ENCODE measurements at regions not wholly inside any gene's neighbourhood (a gene's known extent, or its start where the extent isn't known, plus 50 kb on each side); places are given as distances from the start of the nearest gene placed in this dataset.

GRCh38 chr4:1476140-1476513, 69.9 kb upstream of the NKX1-1 start:
- TF ChIP-seq EZH2 (IDR thresholded peaks at IDR 0.05; ENCODE audit: borderline replicate concordance, low read depth, low read length, poor library complexity, severe bottlenecking) (no peak), CTCF (conservative IDR thresholded peaks at IDR 0.05; ENCODE audit: low read depth, low read length) (no peak)

All from A673 (cell line).